GM12891 (cell line): ENCODE measurements at regions not wholly inside any gene's neighbourhood (a gene's known extent, or its start where the extent isn't known, plus 50 kb on each side); places are given as distances from the start of the nearest gene placed in this dataset.

Experiments used
- PAX5 ChIP-seq: IDR thresholded peaks from 2 replicates; pipeline ENCODE4 v1.6.1; 2011; ENCODE audit warnings: low read length, moderate library complexity, mild to moderate bottlenecking; ENCODE audit not compliant: insufficient read depth, severe bottlenecking
- POLR2A ChIP-seq: IDR thresholded peaks from 2 replicates; pipeline ENCODE4 v1.6.1; 2011; ENCODE audit warnings: low read depth, low read length, control low read depth
- POLR2AphosphoS5 ChIP-seq: IDR thresholded peaks from 2 replicates; pipeline ENCODE4 v1.6.1; 2011; ENCODE audit warnings: low read depth, low read length, control low read depth
- POU2F2 ChIP-seq: IDR thresholded peaks from 2 replicates; pipeline ENCODE4 v1.6.1; 2011; ENCODE audit warnings: low read depth, mild to moderate bottlenecking, control low read depth, low read length, moderate library complexity
- SPI1 ChIP-seq: IDR thresholded peaks from 2 replicates; pipeline ENCODE4 v1.6.1; 2011; ENCODE audit warnings: low read depth, low read length, control low read depth
- TAF1 ChIP-seq: IDR thresholded peaks from 2 replicates; pipeline ENCODE4 v1.6.1; 2011; ENCODE audit warnings: low read depth, low read length, control low read depth

DNA sequence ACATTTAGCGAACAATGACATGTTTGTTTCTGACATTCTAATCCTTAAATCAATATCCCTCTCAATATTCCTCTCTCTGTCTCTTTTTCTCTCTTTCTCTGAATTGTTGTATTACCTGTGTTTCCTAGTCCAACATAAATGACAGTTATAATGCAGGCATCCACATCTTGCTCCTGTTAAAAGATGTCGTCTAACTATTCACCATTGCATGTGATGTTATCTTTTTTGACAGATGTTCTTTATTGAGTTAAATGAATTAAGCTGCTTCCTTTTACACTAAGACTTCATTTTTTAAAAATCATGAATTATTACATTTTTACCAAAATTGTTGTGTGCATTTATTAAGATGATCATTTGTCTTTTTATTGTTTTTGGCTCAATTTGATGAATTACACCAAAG lies 527.5 kb downstream of the PRR16 start:
- TF ChIP-seq POLR2A (no peak), TAF1 (no peak), POLR2AphosphoS5 (no peak), POU2F2 (no peak), PAX5 (no peak), SPI1 (no peak)
